Tibial nerve (tissue), 3 donors: ENCODE measurements at regions not wholly inside any gene's neighbourhood (a gene's known extent, or its start where the extent isn't known, plus 50 kb on each side); places are given as distances from the start of the nearest gene placed in this dataset.

Experiments
- POLR2A ChIP-seq, 2 donors: fragments of 450-650 bp; IDR thresholded peaks; one replicate each; pipeline ENCODE4 v1.6.1; 2017; ENCODE audit warnings: antibody characterized with exemption in 2 of 2, mild to moderate bottlenecking in 2 of 2, moderate library complexity in 2 of 2
- TF ChIP-seq, protein P1 (sequence below), 5 experiments: fragments of 200-600 bp in 3 of 5; fragments of 450-650 bp in 2 of 5; sonication (generic) in 3 of 5; IDR thresholded peaks; one replicate each; pipeline ENCODE4 v1.5.1; 2016 to 2019; ENCODE audit warnings: antibody characterized with exemption in 5 of 5, mild to moderate bottlenecking in 3 of 5, moderate library complexity in 2 of 5

DNA sequence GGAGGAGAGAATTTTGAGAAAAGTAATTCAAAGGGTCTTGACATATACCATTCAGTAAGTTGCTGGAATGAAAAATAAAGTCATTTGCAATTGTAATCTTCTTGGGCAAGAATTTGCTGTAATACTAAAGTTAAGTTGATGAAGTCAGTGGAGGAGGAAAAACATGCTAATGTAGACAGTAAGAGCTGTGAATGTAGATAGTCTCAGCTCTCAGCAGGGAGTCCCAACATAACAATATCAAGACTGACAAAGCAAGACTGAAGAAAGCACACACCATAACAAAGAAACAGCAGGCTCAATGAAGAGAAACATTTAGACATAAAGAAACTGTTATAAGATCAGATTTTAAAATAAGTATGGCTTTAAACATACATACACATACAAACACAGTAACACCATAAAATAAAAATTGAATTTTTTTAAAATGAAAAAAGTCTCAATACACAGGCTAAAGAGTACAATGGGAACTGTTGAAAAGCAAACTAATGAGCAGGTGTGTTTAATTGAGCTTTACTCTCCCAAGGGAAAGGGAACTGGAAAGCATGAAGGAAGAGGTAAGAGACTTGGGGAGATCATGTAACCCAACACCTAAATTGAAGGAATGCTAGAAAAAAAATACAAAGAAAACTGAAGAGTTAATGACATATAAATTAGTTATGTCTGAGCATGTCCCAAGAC is 336.3 kb upstream of the NCAM2 start:
- TF ChIP-seq POLR2A (IDR thresholded peaks at IDR 0.05) = no peak
- TF ChIP-seq, protein P1, sequence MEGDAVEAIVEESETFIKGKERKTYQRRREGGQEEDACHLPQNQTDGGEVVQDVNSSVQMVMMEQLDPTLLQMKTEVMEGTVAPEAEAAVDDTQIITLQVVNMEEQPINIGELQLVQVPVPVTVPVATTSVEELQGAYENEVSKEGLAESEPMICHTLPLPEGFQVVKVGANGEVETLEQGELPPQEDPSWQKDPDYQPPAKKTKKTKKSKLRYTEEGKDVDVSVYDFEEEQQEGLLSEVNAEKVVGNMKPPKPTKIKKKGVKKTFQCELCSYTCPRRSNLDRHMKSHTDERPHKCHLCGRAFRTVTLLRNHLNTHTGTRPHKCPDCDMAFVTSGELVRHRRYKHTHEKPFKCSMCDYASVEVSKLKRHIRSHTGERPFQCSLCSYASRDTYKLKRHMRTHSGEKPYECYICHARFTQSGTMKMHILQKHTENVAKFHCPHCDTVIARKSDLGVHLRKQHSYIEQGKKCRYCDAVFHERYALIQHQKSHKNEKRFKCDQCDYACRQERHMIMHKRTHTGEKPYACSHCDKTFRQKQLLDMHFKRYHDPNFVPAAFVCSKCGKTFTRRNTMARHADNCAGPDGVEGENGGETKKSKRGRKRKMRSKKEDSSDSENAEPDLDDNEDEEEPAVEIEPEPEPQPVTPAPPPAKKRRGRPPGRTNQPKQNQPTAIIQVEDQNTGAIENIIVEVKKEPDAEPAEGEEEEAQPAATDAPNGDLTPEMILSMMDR (IDR thresholded peaks at IDR 0.05) = no peak
